Lower leg skin (tissue), 4 donors: ENCODE measurements at regions not wholly inside any gene's neighbourhood (a gene's known extent, or its start where the extent isn't known, plus 50 kb on each side); places are given as distances from the start of the nearest gene placed in this dataset.

Experiments used
- DNase-seq, 2 donors: peaks; one replicate each; pipeline ENCODE4 v3.0.0-alpha.2; 2019; ENCODE audit warnings: low spot score in 2 of 2
- H3K4me3 ChIP-seq: fragments of 200-600 bp; sonication (generic); 2 replicates; pipeline ENCODE4 v1.5.1; 2017; ENCODE audit warnings: mild to moderate bottlenecking, low read depth; ENCODE audit not compliant: poor library complexity, severe bottlenecking
- CTCF ChIP-seq, 3 donors: fragments of 450-650 bp; IDR thresholded peaks; one replicate each; pipeline ENCODE4 v1.5.1; 2016; ENCODE audit warnings: antibody characterized with exemption in 3 of 3, mild to moderate bottlenecking in 3 of 3, moderate library complexity in 2 of 3
- POLR2A ChIP-seq, 2 donors: fragments of 450-650 bp; IDR thresholded peaks; one replicate each; pipeline ENCODE4 v1.6.1; 2016 to 2017; ENCODE audit warnings: antibody characterized with exemption in 2 of 2, mild to moderate bottlenecking in 1 of 2, moderate library complexity in 1 of 2
- WGBS, 2 donors: methylation state at CpG; one replicate each; pipeline ENCODE4 v1.1.5; 2018; 5-methylcytosine and 5-hydroxymethylcytosine counted together
- intact Hi-C: fragments of 100-400 bp; cut with DNase I; formaldehyde crosslinking; loops from one replicate; pipeline ENCODE4 v1.15.0; 2023; ENCODE audit warnings: low total_unique reads

DNA sequence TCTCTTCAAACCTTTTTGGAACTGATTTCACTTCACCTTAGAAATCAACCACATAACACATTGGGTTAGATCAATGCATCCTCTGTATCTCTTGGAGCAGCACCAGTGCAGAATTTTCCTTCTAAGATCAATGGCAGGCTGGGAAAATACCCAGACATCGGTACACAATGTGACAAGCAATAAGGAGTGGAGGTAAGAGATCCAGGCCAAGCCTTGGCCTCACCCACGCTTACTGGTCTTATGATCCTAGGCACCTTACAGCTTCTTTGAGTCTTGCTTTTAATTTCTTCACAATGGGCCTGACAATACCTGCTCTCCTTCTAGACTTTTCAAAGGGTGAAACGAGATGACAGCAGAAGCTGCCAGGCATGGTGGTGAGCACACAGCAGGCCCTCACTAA is 232.0 kb downstream of the LACC1 start:
- intact Hi-C loops = no loop called here
- no peak for DNase-seq
- no peak overlapping the region for H3K4me3 ChIP-seq
- TF ChIP-seq CTCF (IDR thresholded peaks at IDR 0.05) (no peak), POLR2A (IDR thresholded peaks at IDR 0.05) (no peak)
- whole genome bisulfite sequencing, 2 donors = 68 to 73% methylated on average over 3 of the region's 3 CpGs

- no peak overlapping the region for H3K4me3 ChIP-seq
- intact Hi-C loops = no loop called here
- no peak for TF ChIP-seq POLR2A (IDR thresholded peaks at IDR 0.05)
- TF ChIP-seq CTCF (IDR thresholded peaks at IDR 0.05) = no peak
- DNase-seq = no peak
- WGBS, 2 donors = 84 to 92% methylated on average over 6 of the region's 6 CpGs
Observed at GRCh38 chr13:44112700-44113329, 233.1 kb downstream of the LACC1 start.

- no peak for DNase-seq
- TF ChIP-seq POLR2A (IDR thresholded peaks at IDR 0.05) = no peak
- TF ChIP-seq CTCF (IDR thresholded peaks at IDR 0.05) = no peak
- intact Hi-C loops = no loop called here
- H3K4me3 ChIP-seq = no peak overlapping the region
- 57 to 64% methylated on average over 7 of the region's 7 CpGs for WGBS, 2 donors
Observed at GRCh38 chr13:44116562-44117332, 237.0 kb downstream of the LACC1 start.

GRCh38 chr13:44117351-44117750 is 237.6 kb downstream of the LACC1 start:
- whole genome bisulfite sequencing, 2 donors = 23 to 39% methylated on average over 3 of the region's 3 CpGs
- TF ChIP-seq CTCF (IDR thresholded peaks at IDR 0.05) (no peak), POLR2A (IDR thresholded peaks at IDR 0.05) (no peak)
- intact Hi-C loops = no loop called here
- DNase-seq = no peak
- no peak overlapping the region for H3K4me3 ChIP-seq

DNA sequence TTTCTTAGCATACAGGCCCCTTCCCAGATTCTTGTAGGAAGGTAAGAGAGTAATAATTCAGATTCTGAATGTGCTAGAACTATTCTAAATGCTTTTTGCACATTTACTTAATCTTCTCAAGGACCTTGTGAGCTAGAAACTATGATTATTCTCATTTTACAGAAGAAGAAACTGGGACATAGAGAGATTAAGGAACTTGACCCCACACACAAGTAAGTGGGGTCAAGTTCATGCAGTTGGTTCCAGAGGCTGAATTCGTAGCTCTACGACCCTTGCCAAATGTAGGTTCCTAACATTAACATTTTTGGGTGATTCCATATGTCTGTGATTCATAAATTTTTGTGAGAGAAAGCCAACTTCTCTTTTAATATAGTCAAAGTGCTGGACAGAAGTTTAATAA is 238.1 kb downstream of the LACC1 start:
- TF ChIP-seq CTCF (IDR thresholded peaks at IDR 0.05) = no peak
- no peak for TF ChIP-seq POLR2A (IDR thresholded peaks at IDR 0.05)
- DNase-seq = no peak
- intact Hi-C loops = no loop called here
- H3K4me3 ChIP-seq = no peak overlapping the region
- 66 to 78% methylated on average over 2 of the region's 2 CpGs for WGBS, 2 donors
